CD4-positive, alpha-beta T cell (primary cell): ENCODE measurements at regions not wholly inside any gene's neighbourhood (a gene's known extent, or its start where the extent isn't known, plus 50 kb on each side); places are given as distances from the start of the nearest gene placed in this dataset.
"Not testable (repeated sequence)": the region's sequence is repeated elsewhere in the genome, so short reads cannot be mapped to it uniquely, and the experiment has no call there.

Experiments
- ATAC-seq: fragments of 200-7000 bp; cut with Tn5 transposase; one replicate; pipeline ENCODE4 v1.10.0; 2022; ENCODE audit warnings: mild to moderate bottlenecking; ENCODE audit not compliant: poor library complexity
- CTCF ChIA-PET: fragments of 350-600 bp; sonication (Branson Sonifier 250); formaldehyde crosslinking; loops from one replicate; lab custom pipeline; 2021; ENCODE audit warnings: antibody characterized with exemption, inconsistent platforms; lab: Charles Lee
- POLR2A ChIA-PET: fragments of 350-600 bp; sonication (Branson Sonifier 250); formaldehyde crosslinking; loops from one replicate; lab custom pipeline; 2021; ENCODE audit warnings: antibody characterized with exemption, inconsistent platforms; lab: Charles Lee
- DNase-seq, 14 experiments: peaks; one replicate each; pipeline ENCODE4 v3.0.0-alpha.2; 2013 to 2020; ENCODE audit warnings: mixed read lengths in 2 of 14
- H3K27ac ChIP-seq, 2 donors: one replicate each; pipeline versions ENCODE4 v1.5.1 to v1.7.0; 2013; ENCODE audit warnings: low read length in 2 of 2, low read depth in 1 of 2, mild to moderate bottlenecking in 1 of 2
- H3K27me3 ChIP-seq, 2 experiments: 1 replicate in 1 of 2; 2 replicates in 1 of 2; pipeline versions ENCODE4 v1.6.1 to v1.7.0; 2013; ENCODE audit warnings: low read length in 2 of 2, control low read depth in 1 of 2, mild to moderate bottlenecking in 1 of 2, moderate library complexity in 1 of 2; ENCODE audit not compliant: insufficient read depth in 2 of 2, control insufficient read depth in 1 of 2
- H3K36me3 ChIP-seq: one replicate; pipeline ENCODE4 v1.6.1; 2013; ENCODE audit warnings: low read length, control low read depth; ENCODE audit not compliant: insufficient read depth
- H3K4me1 ChIP-seq: one replicate; pipeline ENCODE4 v1.6.1; 2013; ENCODE audit warnings: low read length, control low read depth; ENCODE audit not compliant: insufficient read depth
- H3K4me3 ChIP-seq: one replicate; pipeline ENCODE4 v1.5.1; 2013; ENCODE audit warnings: mild to moderate bottlenecking, low read length, moderate library complexity
- H3K9me3 ChIP-seq, 2 experiments: 1 replicate in 1 of 2; 2 replicates in 1 of 2; pipeline versions ENCODE4 v1.6.1 to v1.7.0; 2013; ENCODE audit warnings: low read length in 2 of 2, mild to moderate bottlenecking in 2 of 2, control low read depth in 1 of 2, moderate library complexity in 1 of 2; ENCODE audit not compliant: control insufficient read depth in 1 of 2, insufficient read depth in 1 of 2
- H3K27ac Mint-ChIP-seq: one replicate; pipeline ENCODE4 v1.8.0; 2020; ENCODE audit warnings: mixed read lengths
- H3K27me3 Mint-ChIP-seq: one replicate; pipeline ENCODE4 v1.8.0; 2021; ENCODE audit warnings: mixed read lengths
- H3K36me3 Mint-ChIP-seq: one replicate; pipeline ENCODE4 v1.8.0; 2021; ENCODE audit warnings: low read depth, mixed read lengths
- H3K4me1 Mint-ChIP-seq: one replicate; pipeline ENCODE4 v1.8.0; 2021; ENCODE audit warnings: low read depth, mixed read lengths
- H3K4me3 Mint-ChIP-seq: one replicate; pipeline ENCODE4 v1.8.0; 2020; ENCODE audit warnings: mild to moderate bottlenecking, mixed read lengths
- H3K9me3 Mint-ChIP-seq: one replicate; pipeline ENCODE4 v1.8.0; 2020; ENCODE audit warnings: mixed read lengths
- CTCF ChIP-seq: fragments of 200-600 bp; IDR thresholded peaks from one replicate; pipeline ENCODE4 v1.8.0; 2022; ENCODE audit warnings: antibody characterized with exemption, mild to moderate bottlenecking
- intact Hi-C, 2 experiments: fragments of 100-400 bp; cut with DNase I in 1 of 2; cut with micrococcal nuclease in 1 of 2; formaldehyde crosslinking; loops; one replicate each; pipeline versions ENCODE4 v1.15.1 to v1.9.0; 2023 to 2025; cut with DNase I, micrococcal nuclease

- H3K36me3 Mint-ChIP-seq = no peaks in the 10 kb centered on the region
- intact Hi-C loops = no loop called here
- H3K27ac Mint-ChIP-seq = no peak overlapping the region
Observed at GRCh38 chr7:83820641-83821040, 171.7 kb upstream of the SEMA3E start.

GRCh38 chr7:83819911-83820310, 171.0 kb upstream of the SEMA3E start:
- H3K4me3 ChIP-seq = no peak overlapping the region
- intact Hi-C loops = no loop called here
- Mint-ChIP-seq H3K27me3 (no peaks in the 10 kb centered on the region), H3K9me3 (peaks cover 3% of the 10 kb centered on the region), H3K4me1 (no peaks in the 10 kb centered on the region), H3K36me3 (no peaks in the 10 kb centered on the region), H3K27ac (no peak overlapping the region), H3K4me3 (no peak overlapping the region)
- no peaks in the 10 kb centered on the region for H3K27me3 ChIP-seq
- no peak overlapping the region for H3K27ac ChIP-seq
- H3K4me1 ChIP-seq = no peaks in the 10 kb centered on the region
- peaks cover 0 to 5% of the 10 kb centered on the region in 2 experiments for H3K9me3 ChIP-seq
- POLR2A ChIA-PET = no interaction called here
- CTCF ChIA-PET = no interaction called here
- DNase-seq = no peak
- no peak for ATAC-seq
- TF ChIP-seq CTCF = no peak
- no peaks in the 10 kb centered on the region for H3K36me3 ChIP-seq

More at GRCh38 chr7:83820641-83821040, 171.7 kb upstream of the SEMA3E start:
- no peaks in the 10 kb centered on the region for H3K27me3 Mint-ChIP-seq
- no peak for DNase-seq
- no peak for ATAC-seq
- ChIA-PET CTCF (no interaction called here), POLR2A (no interaction called here)
- Histone ChIP-seq H3K27me3 (no peaks in the 10 kb centered on the region), H3K27ac (no peak overlapping the region), H3K4me3 (no peak overlapping the region), H3K4me1 (no peaks in the 10 kb centered on the region), H3K36me3 (no peaks in the 10 kb centered on the region), H3K9me3 (peaks cover 0 to 5% of the 10 kb centered on the region in 2 experiments)
- no peak for TF ChIP-seq CTCF
- H3K4me1 Mint-ChIP-seq = no peaks in the 10 kb centered on the region
- H3K4me3 Mint-ChIP-seq = no peak overlapping the region
- peaks cover 3% of the 10 kb centered on the region for H3K9me3 Mint-ChIP-seq

GRCh38 chr7:83814480-83814879, 165.5 kb upstream of the SEMA3E start:
- Mint-ChIP-seq H3K27me3 (no peaks in the 10 kb centered on the region), H3K36me3 (no peaks in the 10 kb centered on the region), H3K27ac (no peak overlapping the region), H3K9me3 (peaks cover 5% of the 10 kb centered on the region), H3K4me1 (no peaks in the 10 kb centered on the region), H3K4me3 (no peak overlapping the region)
- no peak for ATAC-seq
- no peak for DNase-seq
- no peaks in the 10 kb centered on the region for H3K36me3 ChIP-seq
- intact Hi-C loops = no loop called here
- H3K4me3 ChIP-seq = no peak overlapping the region
- no peaks in the 10 kb centered on the region for H3K4me1 ChIP-seq
- H3K27ac ChIP-seq = no peak overlapping the region
- no peaks in the 10 kb centered on the region for H3K9me3 ChIP-seq
- CTCF ChIA-PET = no interaction called here
- no peaks in the 10 kb centered on the region for H3K27me3 ChIP-seq
- no peak for TF ChIP-seq CTCF
- POLR2A ChIA-PET = no interaction called here

GRCh38 chr7:83812563-83812962, 163.6 kb upstream of the SEMA3E start:
- CTCF ChIA-PET, H3K36me3 Mint-ChIP-seq, ATAC-seq, H3K27ac ChIP-seq, H3K9me3 ChIP-seq, H3K27ac Mint-ChIP-seq, H3K4me1 Mint-ChIP-seq, H3K27me3 Mint-ChIP-seq, H3K4me1 ChIP-seq, POLR2A ChIA-PET, H3K4me3 Mint-ChIP-seq, H3K9me3 Mint-ChIP-seq, H3K27me3 ChIP-seq, H3K36me3 ChIP-seq, intact Hi-C loops, DNase-seq, H3K4me3 ChIP-seq: not testable (repeated sequence)
